Spleen (tissue), 11 donors: ENCODE measurements at regions not wholly inside any gene's neighbourhood (a gene's known extent, or its start where the extent isn't known, plus 50 kb on each side); places are given as distances from the start of the nearest gene placed in this dataset.
A peak's percentile ranks its signal among the peaks of the same experiment; 100 is the strongest.

Experiments
- DNase-seq: peaks from one replicate; pipeline ENCODE4 v3.0.0-alpha.2; 2020
- H3K27ac ChIP-seq, 8 donors: fragments of 200-600 bp; sonication (generic) in 7 of 8; 1 replicate in 4 of 8; 2 replicates in 4 of 8; pipeline versions ENCODE4 v1.5.0 to v1.8.0; 2016 to 2021; ENCODE audit warnings: inconsistent platforms in 4 of 8, mild to moderate bottlenecking in 4 of 8, moderate library complexity in 1 of 8
- H3K27me3 ChIP-seq, 7 donors: fragments of 200-600 bp; sonication (generic) in 6 of 7; replicated peaks in 1 of 7; 1 replicate in 4 of 7; 2 replicates in 3 of 7; pipeline versions ENCODE4 v1.5.0 to v1.8.0; 2016 to 2021; ENCODE audit warnings: inconsistent platforms in 3 of 7, mild to moderate bottlenecking in 1 of 7
- H3K36me3 ChIP-seq, 6 donors: fragments of 200-600 bp; sonication (generic) in 5 of 6; 1 replicate in 4 of 6; 2 replicates in 2 of 6; pipeline versions ENCODE4 v1.5.0 to v1.8.0; 2016 to 2021; ENCODE audit warnings: inconsistent platforms in 2 of 6
- H3K4me1 ChIP-seq, 6 donors: fragments of 200-600 bp; sonication (generic) in 5 of 6; 1 replicate in 3 of 6; 2 replicates in 3 of 6; pipeline versions ENCODE4 v1.5.0 to v1.8.0; 2016 to 2021; ENCODE audit warnings: inconsistent platforms in 3 of 6
- H3K4me3 ChIP-seq, 8 donors: fragments of 200-600 bp; sonication (generic) in 7 of 8; 1 replicate in 4 of 8; 2 replicates in 4 of 8; pipeline versions ENCODE4 v1.5.0 to v1.8.0; 2016 to 2021; ENCODE audit warnings: inconsistent platforms in 4 of 8, mild to moderate bottlenecking in 4 of 8, moderate library complexity in 2 of 8
- H3K9me3 ChIP-seq, 8 donors: fragments of 200-600 bp; sonication (generic) in 7 of 8; 1 replicate in 4 of 8; 2 replicates in 4 of 8; pipeline versions ENCODE4 v1.5.0 to v1.8.0; 2016 to 2021; ENCODE audit warnings: inconsistent platforms in 4 of 8
- CTCF ChIP-seq, 11 experiments: fragments of 200-600 bp in 7 of 11; fragments of 450-650 bp in 4 of 11; sonication (generic) in 4 of 11; IDR thresholded peaks in 8 of 11; conservative IDR thresholded peaks in 3 of 11; 1 replicate in 7 of 11; 2 replicates in 4 of 11; pipeline versions ENCODE4 v1.4.0 to v1.8.0; 2016 to 2021; ENCODE audit warnings: antibody characterized with exemption in 11 of 11, inconsistent platforms in 4 of 11, mild to moderate bottlenecking in 1 of 11
- POLR2A ChIP-seq, 3 donors: fragments of 450-650 bp; IDR thresholded peaks; one replicate each; pipeline ENCODE4 v1.5.1; 2017; ENCODE audit warnings: antibody characterized with exemption in 3 of 3, mild to moderate bottlenecking in 1 of 3
- POLR2AphosphoS5 ChIP-seq, 3 donors: sonication (generic); formaldehyde crosslinking; IDR thresholded peaks; one replicate each; pipeline ENCODE4 v1.5.1; 2017; ENCODE audit warnings: antibody characterized with exemption in 3 of 3
- WGBS, 5 donors: extraction: QIAGEN DNeasy Blood & Tissue Kit in 3 of 5; methylation state at CpG; one replicate each; pipeline versions ENCODE4 v1.1.5 to v1.1.7; 2013 to 2018; 5-methylcytosine and 5-hydroxymethylcytosine counted together
- intact Hi-C: fragments of 100-400 bp; cut with DNase I; formaldehyde crosslinking; loops from one replicate; pipeline ENCODE4 v1.15.0; 2023; ENCODE audit warnings: low total_unique reads
- donor health status: healthy with polysubstance abuse.
- donor health status: DM: no; HTN: no; CAD: no; lungs with moderate emphysema.
- donor health status: DM: no; HTN: no; CAD: no.
- donor health status: Bipolar disorder and iron deficiency.
- donor health status: healthy.
- donor health status: DM: no; HTN: no; CAD: no.
- donor health status: DM: yes; HTN: yes; CAD: no.

- TF ChIP-seq POLR2AphosphoS5 (IDR thresholded peaks at IDR 0.05) (peak; percentile 75 to 87 (median 86)), CTCF (IDR thresholded peaks at IDR 0.05 in 8 of 11, conservative IDR thresholded peaks at IDR 0.05 in 3 of 11) (peak in 1 of 11 experiments; percentile 5), POLR2A (IDR thresholded peaks at IDR 0.05) (peak in 1 of 3 donors; percentile 21)
- intact Hi-C loops: no loop called here
Measured at GRCh38 chr6:27019651-27020552, 227.6 kb upstream of the PRSS16 start.

GRCh38 chr6:27020553-27020880 is 227.0 kb upstream of the PRSS16 start:
- H3K27me3 ChIP-seq: peaks cover 0 to 37% (median 0%) of the 10 kb centered on the region in 7 donors
- WGBS, 5 donors: 65 to 83% (median 67%) methylated on average over 9 of the region's 9 CpGs
- DNase-seq: no peak
- H3K27ac ChIP-seq: peak overlapping the region; percentile 75 to 92 (median 88)
- intact Hi-C loops: no loop called here
- H3K4me1 ChIP-seq: peaks cover 0 to 15% (median 2%) of the 10 kb centered on the region in 6 donors
- TF ChIP-seq POLR2A (IDR thresholded peaks at IDR 0.05) (no peak), CTCF (IDR thresholded peaks at IDR 0.05 in 8 of 11, conservative IDR thresholded peaks at IDR 0.05 in 3 of 11) (no peak), POLR2AphosphoS5 (IDR thresholded peaks at IDR 0.05) (no peak)
- H3K9me3 ChIP-seq: peaks cover 5 to 34% (median 28%) of the 10 kb centered on the region in 8 donors
- H3K36me3 ChIP-seq: no peaks in the 10 kb centered on the region
- H3K4me3 ChIP-seq: peak overlapping the region in 7 of 8 donors; percentile 38 to 68 (median 50)

More at GRCh38 chr6:27019651-27020552, 227.6 kb upstream of the PRSS16 start:
- Histone ChIP-seq H3K27me3 (peaks cover 0 to 37% (median 0%) of the 10 kb centered on the region in 7 donors), H3K36me3 (no peaks in the 10 kb centered on the region), H3K4me3 (peak overlapping the region; percentile 38 to 68 (median 48)), H3K9me3 (peaks cover 5 to 38% (median 33%) of the 10 kb centered on the region in 8 donors), H3K4me1 (peaks cover 0 to 15% (median 2%) of the 10 kb centered on the region in 6 donors), H3K27ac (peak overlapping the region; percentile 75 to 92 (median 88))
- DNase-seq: peak; percentile 84
- WGBS, 5 donors: 5 to 16% (median 8%) methylated on average over 30 to 58 of the region's 58 CpGs

- WGBS, 5 donors: 90 to 99% (median 91%) methylated on average over 4 of the region's 4 CpGs
- intact Hi-C loops: no loop called here
- Histone ChIP-seq H3K4me1 (peaks cover 0 to 15% (median 2%) of the 10 kb centered on the region in 6 donors), H3K27me3 (peaks cover 0 to 37% (median 0%) of the 10 kb centered on the region in 7 donors), H3K36me3 (no peaks in the 10 kb centered on the region), H3K27ac (no peak overlapping the region), H3K4me3 (no peak overlapping the region), H3K9me3 (peaks cover 0 to 2% (median 0%) of the 10 kb centered on the region in 8 donors)
- TF ChIP-seq POLR2A (IDR thresholded peaks at IDR 0.05) (no peak), POLR2AphosphoS5 (IDR thresholded peaks at IDR 0.05) (no peak), CTCF (IDR thresholded peaks at IDR 0.05 in 8 of 11, conservative IDR thresholded peaks at IDR 0.05 in 3 of 11) (no peak)
- no peak for DNase-seq
Measured at GRCh38 chr6:27023664-27024063, 223.8 kb upstream of the PRSS16 start.

GRCh38 chr6:27025351-27025750 is 222.2 kb upstream of the PRSS16 start:
- no peak for DNase-seq
- TF ChIP-seq POLR2AphosphoS5 (IDR thresholded peaks at IDR 0.05): no peak
- no peak for TF ChIP-seq POLR2A (IDR thresholded peaks at IDR 0.05)
- no peak for TF ChIP-seq CTCF (IDR thresholded peaks at IDR 0.05 in 8 of 11, conservative IDR thresholded peaks at IDR 0.05 in 3 of 11)
- H3K9me3 ChIP-seq: no peaks in the 10 kb centered on the region
- no peak overlapping the region for H3K4me3 ChIP-seq
- no peak overlapping the region for H3K27ac ChIP-seq
- intact Hi-C loops: no loop called here
- peaks cover 0 to under 1% (median 0%) of the 10 kb centered on the region in 6 donors for H3K4me1 ChIP-seq
- peaks cover 0 to 26% (median 0%) of the 10 kb centered on the region in 7 donors for H3K27me3 ChIP-seq
- no peaks in the 10 kb centered on the region for H3K36me3 ChIP-seq
- WGBS, 5 donors: 89 to 98% (median 94%) methylated on average over 1 of the region's 1 CpG
